GM04503 (cell line): ENCODE measurements at regions not wholly inside any gene's neighbourhood (a gene's known extent, or its start where the extent isn't known, plus 50 kb on each side); places are given as distances from the start of the nearest gene placed in this dataset.
A peak's percentile ranks its signal among the peaks of the same experiment; 100 is the strongest.

ENCODE experiments used
- DNase-seq: peaks from one replicate; pipeline ENCODE4 v3.0.0-alpha.2; 2012; ENCODE audit warnings: low read depth

- peak; percentile 86 for DNase-seq
Measured at GRCh38 chr7:15751191-15751701, 64.8 kb upstream of the MEOX2 start.

GRCh38 chr7:15750727-15751126 lies 64.2 kb upstream of the MEOX2 start:
- no peak for DNase-seq

GRCh38 chr7:15749631-15750030 lies 63.1 kb upstream of the MEOX2 start:
- DNase-seq: no peak

- DNase-seq: no peak
Measured at GRCh38 chr7:15747712-15748111, 61.2 kb upstream of the MEOX2 start.

- peak; percentile 56 for DNase-seq
Measured at GRCh38 chr7:15747301-15747700, 60.8 kb upstream of the MEOX2 start.

GRCh38 chr7:15743926-15744480 lies 57.5 kb upstream of the MEOX2 start:
- DNase-seq: no peak

- no peak for DNase-seq
Measured at GRCh38 chr7:15737601-15738000, 51.1 kb upstream of the MEOX2 start.
